HUES6 (cell line): ENCODE measurements at regions not wholly inside any gene's neighbourhood (a gene's known extent, or its start where the extent isn't known, plus 50 kb on each side); places are given as distances from the start of the nearest gene placed in this dataset.

Experiments used
- H3K27ac ChIP-seq: 2 replicates; pipeline ENCODE4 v1.7.0; 2013; ENCODE audit warnings: low read depth, mild to moderate bottlenecking, low read length, inconsistent platforms
- H3K27me3 ChIP-seq: 2 replicates; pipeline ENCODE4 v1.6.1; 2013; ENCODE audit warnings: low read length; ENCODE audit not compliant: control insufficient read depth, insufficient read depth
- H3K36me3 ChIP-seq: 2 replicates; pipeline ENCODE4 v1.6.1; 2013; ENCODE audit warnings: low read length; ENCODE audit not compliant: control insufficient read depth, insufficient read depth
- H3K4me1 ChIP-seq: 2 replicates; pipeline ENCODE4 v1.6.1; 2013; ENCODE audit warnings: low read length; ENCODE audit not compliant: control insufficient read depth, insufficient read depth
- H3K4me3 ChIP-seq: 2 replicates; pipeline ENCODE4 v1.5.1; 2013; ENCODE audit warnings: low read depth, low read length
- H3K9ac ChIP-seq: one replicate; pipeline ENCODE4 v1.6.1; 2013; ENCODE audit warnings: mild to moderate bottlenecking, low read length
- H3K9me3 ChIP-seq: 2 replicates; pipeline ENCODE4 v1.6.1; 2013; ENCODE audit warnings: low read depth, low read length; ENCODE audit not compliant: control insufficient read depth, insufficient read depth

DNA sequence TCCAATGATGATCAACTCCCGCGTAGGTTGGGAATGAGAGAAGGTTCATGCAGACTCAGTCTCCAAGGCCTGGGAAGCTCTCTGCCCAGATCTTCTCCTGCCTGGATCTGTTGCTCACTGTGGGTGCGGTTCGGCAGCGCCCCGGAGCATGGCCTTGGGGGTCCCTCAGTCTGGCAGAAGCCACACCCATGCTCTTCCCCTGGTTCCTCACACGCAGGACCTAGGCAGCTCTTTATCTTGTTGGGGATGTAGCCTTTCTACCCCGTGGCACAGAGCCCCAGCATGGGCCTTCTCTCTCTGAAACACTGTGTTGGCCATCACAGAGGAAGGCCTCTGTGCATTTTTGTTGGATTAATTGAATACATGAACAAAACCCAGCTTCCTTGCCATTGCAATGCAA is 1461.6 kb downstream of the BRD1 start:
- no peaks in the 10 kb centered on the region for H3K27me3 ChIP-seq
- no peak overlapping the region for H3K9ac ChIP-seq
- no peaks in the 10 kb centered on the region for H3K36me3 ChIP-seq
- peaks cover 25% of the 10 kb centered on the region for H3K4me1 ChIP-seq
- no peak overlapping the region for H3K27ac ChIP-seq
- no peak overlapping the region for H3K4me3 ChIP-seq
- H3K9me3 ChIP-seq: no peaks in the 10 kb centered on the region; the same call in 1 of the 2 replicates

- no peaks in the 10 kb centered on the region for H3K27me3 ChIP-seq
- no peaks in the 10 kb centered on the region; the same call in 1 of the 2 replicates for H3K9me3 ChIP-seq
- H3K4me3 ChIP-seq: no peak overlapping the region
- H3K36me3 ChIP-seq: no peaks in the 10 kb centered on the region
- H3K9ac ChIP-seq: no peak overlapping the region
- no peak overlapping the region for H3K27ac ChIP-seq
- peaks cover 18% of the 10 kb centered on the region for H3K4me1 ChIP-seq
Measured at GRCh38 chr22:48365386-48365785, 1462.3 kb downstream of the BRD1 start.

DNA sequence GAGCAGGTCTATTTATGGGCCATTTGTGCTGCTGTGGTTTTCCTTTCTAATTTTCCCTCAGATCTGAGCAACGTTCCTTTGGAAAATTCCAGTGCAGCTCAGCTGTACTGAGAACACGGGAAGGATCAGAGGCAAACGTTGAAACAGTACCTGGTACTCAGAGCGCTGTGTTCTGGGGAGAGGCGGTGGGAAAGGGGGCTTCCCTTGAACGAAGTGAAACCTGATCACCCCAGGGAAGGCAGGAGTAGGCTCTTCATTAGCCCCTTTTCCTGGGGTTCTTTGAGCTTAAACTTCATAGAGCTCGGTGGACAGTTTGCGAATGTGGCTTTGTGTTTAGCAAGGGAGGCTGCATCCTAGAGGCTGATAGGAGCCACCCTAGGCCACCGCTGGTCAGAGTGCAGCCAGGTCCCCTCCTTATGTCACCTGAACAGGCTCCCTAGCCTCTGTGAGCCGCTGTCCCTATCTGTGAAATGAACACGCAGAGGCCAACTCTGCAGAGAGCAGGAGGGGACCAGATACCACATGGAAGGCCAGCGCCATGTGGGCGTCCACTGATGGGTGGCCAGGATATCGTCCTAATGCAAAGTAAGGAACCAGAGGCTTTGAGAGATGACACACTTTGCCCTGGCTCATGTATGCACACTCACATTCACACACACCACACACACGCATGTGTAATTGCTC is 1464.8 kb downstream of the BRD1 start:
- H3K4me1 ChIP-seq: peaks cover 2% of the 10 kb centered on the region; the same call in 1 of the 2 replicates
- H3K27me3 ChIP-seq: no peaks in the 10 kb centered on the region
- H3K27ac ChIP-seq: no peak overlapping the region
- H3K36me3 ChIP-seq: no peaks in the 10 kb centered on the region
- no peak overlapping the region for H3K9ac ChIP-seq
- no peak overlapping the region for H3K4me3 ChIP-seq
- H3K9me3 ChIP-seq: no peaks in the 10 kb centered on the region; the same call in 1 of the 2 replicates

DNA sequence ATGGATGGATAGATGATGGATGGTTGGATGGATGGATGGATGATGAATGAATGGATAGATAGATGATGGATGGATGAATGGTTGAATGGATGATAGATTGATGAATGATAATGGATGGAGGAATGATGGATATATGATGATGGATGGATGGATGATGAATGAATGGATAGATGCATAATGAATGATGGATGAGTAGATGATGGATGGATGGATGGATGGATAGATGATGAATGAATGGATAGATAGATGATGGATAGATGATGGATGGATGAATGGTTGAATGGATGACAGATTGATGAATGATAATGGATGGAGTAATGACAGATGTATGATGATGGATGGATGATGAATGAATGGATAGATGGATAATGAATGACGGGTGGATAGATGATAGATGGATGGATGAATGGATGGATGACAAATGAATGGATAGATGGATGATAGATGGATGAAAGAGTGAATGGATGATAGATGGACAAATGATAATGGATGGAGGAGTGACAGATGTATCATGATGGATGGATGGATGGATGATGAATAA is 1466.5 kb downstream of the BRD1 start:
- Histone ChIP-seq H3K4me1 (peaks cover 9% of the 10 kb centered on the region; the same call in 1 of the 2 replicates), H3K36me3 (no peaks in the 10 kb centered on the region), H3K4me3 (no peak overlapping the region), H3K27me3 (no peaks in the 10 kb centered on the region), H3K9me3 (no peaks in the 10 kb centered on the region; the same call in 1 of the 2 replicates), H3K9ac (no peak overlapping the region), H3K27ac (no peak overlapping the region)

DNA sequence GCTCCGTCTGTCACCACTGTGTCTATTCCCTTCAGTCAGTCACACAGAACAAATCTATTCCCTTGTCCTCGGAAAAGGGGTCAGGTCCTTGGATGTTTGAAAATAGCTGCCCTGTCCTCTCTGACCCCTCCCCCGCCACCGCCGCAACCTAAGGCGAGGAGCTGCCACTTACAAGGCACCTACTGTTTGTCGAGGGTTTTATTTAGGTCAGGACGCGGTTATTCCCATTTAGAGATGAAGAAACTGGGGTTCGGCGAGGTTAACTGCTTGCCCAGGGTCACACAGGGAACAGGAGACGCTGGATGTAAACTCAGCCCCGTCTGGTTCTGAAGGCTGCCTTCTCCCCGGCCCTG is 1468.1 kb downstream of the BRD1 start:
- H3K4me3 ChIP-seq: no peak overlapping the region
- H3K36me3 ChIP-seq: no peaks in the 10 kb centered on the region
- no peaks in the 10 kb centered on the region; the same call in 1 of the 2 replicates for H3K9me3 ChIP-seq
- no peak overlapping the region for H3K9ac ChIP-seq
- peaks cover under 1% of the 10 kb centered on the region; the same call in 1 of the 2 replicates for H3K27me3 ChIP-seq
- peaks cover 9% of the 10 kb centered on the region; the same call in 1 of the 2 replicates for H3K4me1 ChIP-seq
- H3K27ac ChIP-seq: no peak overlapping the region

DNA sequence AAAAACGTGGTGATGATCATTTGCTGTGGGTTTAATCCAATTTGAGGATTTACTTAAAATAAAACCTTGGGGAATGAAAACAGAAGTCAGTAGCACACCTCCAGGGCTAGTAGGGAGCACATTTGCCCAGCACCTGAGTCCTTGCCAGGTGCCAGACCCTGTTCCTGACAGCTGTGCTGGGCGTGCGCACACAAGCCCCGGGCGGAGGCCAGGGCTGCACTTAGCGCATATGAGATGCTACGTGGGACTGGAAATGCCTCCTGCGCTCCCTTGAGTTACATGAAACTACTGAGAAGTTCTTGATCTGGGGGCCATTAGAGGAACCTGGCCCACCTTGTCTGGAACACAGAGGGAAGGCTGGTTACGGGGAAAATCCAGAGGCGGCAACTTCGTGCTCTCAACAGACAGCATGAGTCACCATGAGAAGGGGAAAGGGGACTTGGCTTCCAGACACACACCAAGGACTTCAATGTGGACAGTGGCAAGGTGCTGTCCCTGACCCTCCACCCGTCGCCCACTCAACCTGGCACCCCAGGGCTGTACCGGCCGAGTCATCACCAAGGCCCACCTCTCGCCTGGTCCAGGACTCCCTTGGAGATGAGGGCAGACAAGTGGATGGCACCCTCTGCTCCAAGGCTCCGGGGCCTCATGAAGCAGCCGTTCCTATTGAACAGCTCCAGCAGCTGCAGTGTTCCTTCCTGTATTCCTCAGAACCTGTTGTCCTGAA is 1468.6 kb downstream of the BRD1 start:
- no peak overlapping the region for H3K27ac ChIP-seq
- H3K36me3 ChIP-seq: no peaks in the 10 kb centered on the region
- H3K4me1 ChIP-seq: peaks cover 9% of the 10 kb centered on the region; the same call in 1 of the 2 replicates
- H3K9me3 ChIP-seq: no peaks in the 10 kb centered on the region; the same call in 1 of the 2 replicates
- H3K9ac ChIP-seq: no peak overlapping the region
- H3K27me3 ChIP-seq: peaks cover 4% of the 10 kb centered on the region; the same call in 1 of the 2 replicates
- no peak overlapping the region for H3K4me3 ChIP-seq

DNA sequence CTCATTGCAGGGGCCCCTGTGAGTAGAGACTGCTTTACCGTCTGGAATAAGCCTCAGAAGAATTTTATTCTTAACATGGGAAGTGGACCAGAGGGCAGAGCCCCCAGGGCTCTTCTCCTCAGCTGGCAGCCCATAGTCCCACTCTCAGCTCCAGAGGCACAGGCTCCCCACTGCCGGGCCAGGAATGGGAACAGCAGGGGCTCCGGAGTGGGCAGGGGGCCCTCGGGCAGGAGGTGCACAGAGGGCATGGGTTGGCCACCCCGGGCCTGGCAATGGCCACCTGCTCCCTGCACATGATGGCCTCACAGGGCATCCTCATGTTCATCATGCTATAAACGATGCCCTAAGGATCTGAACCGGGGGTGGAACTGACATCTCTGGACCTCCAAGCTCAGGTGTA is 1469.7 kb downstream of the BRD1 start:
- Histone ChIP-seq H3K9me3 (no peaks in the 10 kb centered on the region; the same call in 1 of the 2 replicates), H3K27me3 (peaks cover 4% of the 10 kb centered on the region; the same call in 1 of the 2 replicates), H3K27ac (no peak overlapping the region), H3K4me3 (no peak overlapping the region), H3K36me3 (no peaks in the 10 kb centered on the region), H3K4me1 (peaks cover 9% of the 10 kb centered on the region; the same call in 1 of the 2 replicates), H3K9ac (no peak overlapping the region)

GRCh38 chr22:48357196-48357595 is 1470.5 kb downstream of the BRD1 start:
- peaks cover 4% of the 10 kb centered on the region for H3K27me3 ChIP-seq
- no peaks in the 10 kb centered on the region for H3K36me3 ChIP-seq
- H3K4me1 ChIP-seq: peaks cover 9% of the 10 kb centered on the region; the same call in 1 of the 2 replicates
- H3K9ac ChIP-seq: no peak overlapping the region
- no peaks in the 10 kb centered on the region; the same call in 1 of the 2 replicates for H3K9me3 ChIP-seq
- H3K4me3 ChIP-seq: no peak overlapping the region
- no peak overlapping the region for H3K27ac ChIP-seq

GRCh38 chr22:48356731-48357130 is 1470.9 kb downstream of the BRD1 start:
- H3K9me3 ChIP-seq: no peaks in the 10 kb centered on the region; the same call in 1 of the 2 replicates
- peaks cover 9% of the 10 kb centered on the region; the same call in 1 of the 2 replicates for H3K4me1 ChIP-seq
- no peak overlapping the region for H3K4me3 ChIP-seq
- H3K9ac ChIP-seq: no peak overlapping the region
- no peak overlapping the region for H3K27ac ChIP-seq
- H3K27me3 ChIP-seq: peaks cover 4% of the 10 kb centered on the region
- H3K36me3 ChIP-seq: no peaks in the 10 kb centered on the region

DNA sequence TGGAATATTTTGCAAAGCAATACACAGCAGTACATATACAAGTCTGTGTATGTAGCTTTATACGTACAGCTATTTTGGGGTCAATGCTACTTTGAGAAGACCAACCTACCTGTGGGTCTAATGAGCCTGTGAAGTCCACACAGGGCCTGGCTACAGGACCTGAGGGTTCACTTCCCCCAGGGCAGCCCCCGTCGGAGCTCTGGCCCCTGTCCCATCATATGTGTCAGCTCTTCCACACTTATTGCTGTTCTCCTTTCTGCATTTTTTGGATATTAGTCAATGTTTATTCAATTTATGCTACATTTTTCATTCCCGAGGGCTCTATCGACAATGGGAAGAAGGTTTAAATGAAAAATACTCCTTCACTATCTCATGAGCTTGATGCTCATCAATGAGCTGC is 1473.6 kb downstream of the BRD1 start:
- H3K4me3 ChIP-seq: no peak overlapping the region
- no peaks in the 10 kb centered on the region for H3K9me3 ChIP-seq

More for the DNA sequence above, 1473.6 kb downstream of the BRD1 start:
- H3K4me1 ChIP-seq: peaks cover 9% of the 10 kb centered on the region; the same call in 1 of the 2 replicates
- H3K9ac ChIP-seq: no peak overlapping the region
- no peak overlapping the region for H3K27ac ChIP-seq
- peaks cover 4% of the 10 kb centered on the region for H3K27me3 ChIP-seq
- H3K36me3 ChIP-seq: no peaks in the 10 kb centered on the region
